ENCODE measurements at regions not wholly inside any gene's neighbourhood (a gene's known extent, or its start where the extent isn't known, plus 50 kb on each side); places are given as distances from the start of the nearest gene placed in this dataset.

DNA sequence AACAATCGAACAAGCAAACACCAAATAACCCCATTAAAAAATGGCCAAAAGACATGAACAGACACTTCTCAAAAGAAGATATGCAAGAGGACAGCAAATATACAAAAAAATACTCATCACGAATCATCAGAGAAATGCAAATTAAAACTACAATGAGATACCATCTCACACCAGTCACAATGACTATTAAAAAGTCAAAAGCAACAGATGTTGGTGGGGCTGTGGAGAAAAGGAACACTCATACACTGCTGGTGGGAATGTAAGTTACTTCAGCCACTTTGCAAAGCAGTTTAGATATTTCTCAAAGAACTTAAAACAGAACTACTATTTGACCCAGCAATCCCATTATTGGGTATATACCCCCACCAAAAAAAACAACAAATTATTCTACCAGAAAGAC is 51.3 kb upstream of the FLI1 start:
- no peak overlapping the region for H3K4me3 ChIP-seq (ENCODE audit: low read depth, low read length)
- TF ChIP-seq, protein P1, sequence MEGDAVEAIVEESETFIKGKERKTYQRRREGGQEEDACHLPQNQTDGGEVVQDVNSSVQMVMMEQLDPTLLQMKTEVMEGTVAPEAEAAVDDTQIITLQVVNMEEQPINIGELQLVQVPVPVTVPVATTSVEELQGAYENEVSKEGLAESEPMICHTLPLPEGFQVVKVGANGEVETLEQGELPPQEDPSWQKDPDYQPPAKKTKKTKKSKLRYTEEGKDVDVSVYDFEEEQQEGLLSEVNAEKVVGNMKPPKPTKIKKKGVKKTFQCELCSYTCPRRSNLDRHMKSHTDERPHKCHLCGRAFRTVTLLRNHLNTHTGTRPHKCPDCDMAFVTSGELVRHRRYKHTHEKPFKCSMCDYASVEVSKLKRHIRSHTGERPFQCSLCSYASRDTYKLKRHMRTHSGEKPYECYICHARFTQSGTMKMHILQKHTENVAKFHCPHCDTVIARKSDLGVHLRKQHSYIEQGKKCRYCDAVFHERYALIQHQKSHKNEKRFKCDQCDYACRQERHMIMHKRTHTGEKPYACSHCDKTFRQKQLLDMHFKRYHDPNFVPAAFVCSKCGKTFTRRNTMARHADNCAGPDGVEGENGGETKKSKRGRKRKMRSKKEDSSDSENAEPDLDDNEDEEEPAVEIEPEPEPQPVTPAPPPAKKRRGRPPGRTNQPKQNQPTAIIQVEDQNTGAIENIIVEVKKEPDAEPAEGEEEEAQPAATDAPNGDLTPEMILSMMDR (IDR thresholded peaks at IDR 0.05; ENCODE audit: insufficient read depth, low read depth, low read length): no peak
- no peak for DNase-seq (ENCODE audit: low read depth)

DNA sequence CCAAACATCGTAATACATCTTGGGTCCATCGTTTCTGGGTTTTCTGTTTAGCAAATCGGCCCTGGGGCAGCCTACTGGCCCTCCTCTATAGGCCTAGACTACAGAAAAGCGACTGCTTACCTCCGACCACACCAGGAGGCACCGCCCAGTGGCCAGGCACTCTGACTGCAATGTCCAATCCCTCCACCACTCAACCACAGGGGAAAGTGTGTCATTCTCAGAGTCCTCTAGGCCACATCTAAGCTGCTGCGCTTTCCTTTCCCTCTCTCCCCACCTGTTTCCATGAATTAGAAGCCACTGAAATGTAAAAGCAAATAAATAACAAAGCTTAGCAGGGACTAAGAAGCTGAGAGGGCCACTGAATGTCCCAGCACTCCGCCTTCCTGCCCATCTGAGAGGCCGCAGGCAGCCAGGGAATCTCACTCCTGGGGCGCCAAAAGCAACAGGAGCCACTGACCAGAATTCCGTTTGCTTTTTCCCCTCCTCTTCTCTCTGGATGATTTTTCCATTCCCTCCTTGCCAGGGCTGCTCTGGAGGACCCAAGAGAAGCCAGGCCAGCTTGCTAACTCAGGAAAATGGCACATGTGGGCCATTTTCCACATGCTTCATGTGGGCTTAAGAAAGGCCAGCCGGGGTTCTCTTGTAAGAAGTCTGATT is 50.1 kb upstream of the FLI1 start:
- H3K4me3 ChIP-seq (ENCODE audit: low read depth, low read length): no peak overlapping the region
- no peak for DNase-seq (ENCODE audit: low read depth)
- TF ChIP-seq, protein P1 (IDR thresholded peaks at IDR 0.05; ENCODE audit: insufficient read depth, low read depth, low read length): peak; percentile 8

Data from fibroblast of villous mesenchyme (primary cell).